Kidney capillary endothelial cell (primary cell): ENCODE measurements at regions not wholly inside any gene's neighbourhood (a gene's known extent, or its start where the extent isn't known, plus 50 kb on each side); places are given as distances from the start of the nearest gene placed in this dataset.

Source experiments
- DNase-seq: peaks from one replicate; pipeline ENCODE4 v3.0.0-alpha.2; 2018; ENCODE audit warnings: low spot score

DNA sequence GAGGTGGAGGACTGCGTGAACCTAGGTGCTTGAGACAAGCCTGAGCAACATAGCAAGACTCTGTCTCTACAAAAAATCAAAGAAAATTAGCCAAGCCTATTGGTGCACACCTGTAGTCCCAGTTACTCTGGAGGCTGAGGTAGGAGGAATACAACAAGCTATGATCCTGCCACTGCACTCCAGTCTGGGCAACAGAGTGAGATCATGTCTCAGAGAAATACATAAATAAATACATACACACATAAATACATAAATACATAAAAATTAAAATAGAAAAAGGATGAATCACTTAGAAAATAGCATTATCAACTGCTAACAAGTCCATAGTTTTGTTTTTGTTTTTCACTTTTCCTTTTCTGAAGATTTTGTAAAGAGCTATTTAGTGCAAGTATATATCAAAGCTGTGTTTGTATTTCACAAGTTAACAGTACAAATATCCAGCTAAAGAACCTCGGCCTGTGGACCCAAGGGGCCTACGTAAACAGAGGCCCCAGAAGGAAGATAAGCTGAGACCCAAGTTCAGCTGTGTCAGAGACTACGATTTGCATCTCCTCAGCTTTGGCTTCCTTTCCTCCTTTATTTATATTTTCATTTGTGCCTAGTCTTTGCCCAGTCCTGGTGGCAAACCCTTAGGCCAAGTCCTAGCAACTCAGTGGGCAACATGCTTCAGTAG lies 67.1 kb upstream of the ROBO2 start:
- DNase-seq = no peak

- DNase-seq = no peak
These were observed 62.9 kb upstream of the ROBO2 start for GRCh38 chr3:76976996-76977395.

GRCh38 chr3:76985645-76986044 lies 54.3 kb upstream of the ROBO2 start:
- no peak for DNase-seq

GRCh38 chr3:76986876-76987474 lies 52.9 kb upstream of the ROBO2 start:
- no peak for DNase-seq
